ENCODE measurements at regions not wholly inside any gene's neighbourhood (a gene's known extent, or its start where the extent isn't known, plus 50 kb on each side); places are given as distances from the start of the nearest gene placed in this dataset.

GRCh38 chr12:72829838-72830237 is 557.7 kb downstream of the TRHDE start:
- TF ChIP-seq CTCF (IDR thresholded peaks at IDR 0.05; ENCODE audit: low read length) (no peak), EZH2 (optimal IDR thresholded peaks at IDR 0.05; ENCODE audit: low read depth, low read length) (no peak), EZH2phosphoT487 (IDR thresholded peaks at IDR 0.05; ENCODE audit: low read length) (no peak)

Measured in MM.1S (cell line).